ENCODE measurements at regions not wholly inside any gene's neighbourhood (a gene's known extent, or its start where the extent isn't known, plus 50 kb on each side); places are given as distances from the start of the nearest gene placed in this dataset.
"Not testable (repeated sequence)": the region's sequence is repeated elsewhere in the genome, so short reads cannot be mapped to it uniquely, and the experiment has no call there.

GRCh38 chr3:25915673-25916072 is 125.8 kb downstream of the OXSM start:
- ChIA-PET CTCF (interaction anchor here (1.0 to 1.8 kb wide), 2 partner anchors 11 to 12 kb away, joined by 3 to 5 read pairs; no protein-coding TSS in a partner anchor), POLR2A (interaction anchor here (0.6 kb wide), 1 partner anchor 1623 kb away, joined by 3 read pairs; no protein-coding TSS in a partner anchor)
- TF ChIP-seq CTCF (IDR thresholded peaks at IDR 0.05; ENCODE audit: control extremely low read depth, extremely low read depth, low read depth, missing control alignments) = no peak
- DNase-seq (ENCODE audit: extremely low spot score) = no peak

- TF ChIP-seq CTCF (IDR thresholded peaks at IDR 0.05; ENCODE audit: control extremely low read depth, extremely low read depth, low read depth, missing control alignments) = no peak
- CTCF ChIA-PET = interaction anchor here (1.8 kb wide), 1 partner anchor 12 kb away, joined by 5 read pairs; no protein-coding TSS in a partner anchor
- POLR2A ChIA-PET = no interaction called here
- DNase-seq (ENCODE audit: extremely low spot score) = no peak
Measured at GRCh38 chr3:25916321-25916720, 126.4 kb downstream of the OXSM start.

- POLR2A ChIA-PET; CTCF ChIA-PET; DNase-seq (ENCODE audit: extremely low spot score): not testable (repeated sequence)
Measured at GRCh38 chr3:25931967-25932366, 142.1 kb downstream of the OXSM start.

- CTCF ChIA-PET = interaction anchor here (1.1 kb wide), 1 partner anchor 10 kb away, joined by 3 read pairs; no protein-coding TSS in a partner anchor
- POLR2A ChIA-PET = no interaction called here
Measured at GRCh38 chr3:25938566-25939325, 148.9 kb downstream of the OXSM start.

GRCh38 chr3:25940935-25941334 is 151.0 kb downstream of the OXSM start:
- DNase-seq (ENCODE audit: extremely low spot score) = no peak
- POLR2A ChIA-PET = no interaction called here
- TF ChIP-seq CTCF (IDR thresholded peaks at IDR 0.05; ENCODE audit: control extremely low read depth, extremely low read depth, low read depth, missing control alignments) = no peak
- CTCF ChIA-PET = no interaction called here

More at GRCh38 chr3:25938566-25939325, 148.9 kb downstream of the OXSM start:
- no peak for DNase-seq (ENCODE audit: extremely low spot score)
- TF ChIP-seq CTCF (IDR thresholded peaks at IDR 0.05; ENCODE audit: control extremely low read depth, extremely low read depth, low read depth, missing control alignments) = no peak

GRCh38 chr3:25944329-25944728 is 154.4 kb downstream of the OXSM start:
- DNase-seq (ENCODE audit: extremely low spot score) = no peak
- TF ChIP-seq CTCF (IDR thresholded peaks at IDR 0.05; ENCODE audit: control extremely low read depth, extremely low read depth, low read depth, missing control alignments) = no peak
- CTCF ChIA-PET = no interaction called here
- POLR2A ChIA-PET = no interaction called here

GRCh38 chr3:25945366-25945765 is 155.5 kb downstream of the OXSM start:
- ChIA-PET POLR2A (no interaction called here), CTCF (no interaction called here)
- no peak for TF ChIP-seq CTCF (IDR thresholded peaks at IDR 0.05; ENCODE audit: control extremely low read depth, extremely low read depth, low read depth, missing control alignments)
- no peak for DNase-seq (ENCODE audit: extremely low spot score)
